GM18867 (cell line): ENCODE measurements at regions not wholly inside any gene's neighbourhood (a gene's known extent, or its start where the extent isn't known, plus 50 kb on each side); places are given as distances from the start of the nearest gene placed in this dataset.
"Not testable (repeated sequence)": the region's sequence is repeated elsewhere in the genome, so short reads cannot be mapped to it uniquely, and the experiment has no call there.

Source experiments
- ATAC-seq: cut with Tn5 transposase; IDR thresholded peaks from one replicate; pipeline ENCODE4 v1.9.1; 2021; ENCODE audit warnings: mild to moderate bottlenecking, moderate library complexity; ENCODE audit not compliant: unreplicated experiment

DNA sequence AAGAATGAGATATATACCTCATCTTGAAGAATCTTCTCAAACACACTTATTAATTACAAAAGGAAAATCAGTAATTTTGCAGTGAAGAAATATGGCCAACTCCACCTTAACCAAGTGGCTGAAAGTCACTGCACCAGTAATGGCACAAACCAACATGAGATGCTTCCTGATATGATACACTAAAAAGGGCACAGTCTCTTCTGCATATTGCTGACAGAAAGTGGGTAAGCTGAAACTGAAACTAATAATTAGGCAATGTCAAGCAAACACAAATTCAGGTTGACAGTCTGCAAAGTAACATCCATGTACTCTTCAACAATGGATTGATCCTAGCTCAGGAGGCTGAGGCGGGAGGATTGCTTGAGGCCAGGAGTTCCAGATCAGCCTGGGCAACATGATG is 56.1 kb downstream of the ZNF22 start:
- ATAC-seq: not testable (repeated sequence)

DNA sequence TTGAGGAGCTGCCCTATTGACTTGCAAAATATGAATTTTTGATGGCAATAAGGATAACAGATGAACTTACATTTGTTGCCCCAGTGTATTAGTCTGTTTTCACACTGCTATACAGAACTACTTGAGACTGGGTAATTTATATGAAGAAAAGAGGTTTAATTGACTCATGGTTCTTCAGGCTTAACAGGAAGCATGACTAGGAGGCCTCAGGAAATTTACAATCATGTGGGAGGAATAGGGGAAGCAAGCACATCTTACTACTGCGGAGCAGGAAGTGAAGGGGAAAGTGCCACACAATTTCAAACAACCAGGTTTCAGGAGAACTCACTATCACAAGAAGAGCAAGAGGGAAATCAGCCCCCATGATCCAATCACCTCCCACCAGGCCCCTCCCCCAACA is 57.9 kb downstream of the ZNF22 start:
- no peak for ATAC-seq

DNA sequence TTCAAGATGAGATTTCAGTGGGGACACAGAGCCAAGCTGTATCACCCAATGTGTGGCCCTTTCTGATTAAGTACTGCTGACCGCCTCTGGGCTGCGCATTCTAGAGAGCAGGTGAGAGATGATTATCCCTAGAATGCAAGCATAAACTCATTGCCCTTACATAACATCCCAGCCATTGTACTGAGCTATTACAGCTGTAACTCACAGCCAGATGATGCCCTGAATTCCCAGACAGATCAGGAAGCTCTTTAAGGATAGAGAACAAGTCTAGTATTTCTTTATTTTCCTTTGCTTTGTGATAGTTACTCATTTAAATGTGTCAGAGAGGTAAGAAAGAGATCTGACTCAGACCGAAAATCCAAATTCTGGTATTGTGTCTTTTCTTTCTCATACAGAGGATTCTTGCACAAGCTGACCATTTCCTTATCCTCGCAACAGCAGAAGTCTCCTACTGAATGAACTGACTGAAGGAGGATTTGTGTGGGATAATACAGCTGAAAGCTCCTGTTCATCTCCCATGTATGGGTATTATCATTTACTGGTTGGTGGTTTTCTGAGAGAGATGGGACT is 58.4 kb downstream of the ZNF22 start:
- ATAC-seq: no peak

DNA sequence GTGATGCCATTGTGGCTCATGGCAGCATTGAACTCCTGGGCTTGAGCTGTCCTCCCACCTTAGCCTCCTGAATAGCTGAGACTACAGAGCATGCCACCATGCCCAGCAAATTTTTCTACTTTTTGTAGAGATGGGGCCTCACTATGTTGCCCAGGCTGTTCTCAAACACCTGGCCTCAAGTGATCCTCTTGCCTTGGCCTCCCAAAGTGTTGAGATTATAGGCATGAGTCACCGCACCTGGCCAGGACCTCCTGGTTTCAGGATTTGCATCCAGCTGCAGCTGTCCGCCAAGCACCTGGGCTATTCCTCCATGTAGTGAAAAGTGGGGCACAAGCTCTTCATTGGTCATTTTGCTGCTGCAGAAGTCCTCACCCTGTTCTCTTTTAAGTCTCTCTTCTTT is 58.9 kb downstream of the ZNF22 start:
- ATAC-seq: no peak

DNA sequence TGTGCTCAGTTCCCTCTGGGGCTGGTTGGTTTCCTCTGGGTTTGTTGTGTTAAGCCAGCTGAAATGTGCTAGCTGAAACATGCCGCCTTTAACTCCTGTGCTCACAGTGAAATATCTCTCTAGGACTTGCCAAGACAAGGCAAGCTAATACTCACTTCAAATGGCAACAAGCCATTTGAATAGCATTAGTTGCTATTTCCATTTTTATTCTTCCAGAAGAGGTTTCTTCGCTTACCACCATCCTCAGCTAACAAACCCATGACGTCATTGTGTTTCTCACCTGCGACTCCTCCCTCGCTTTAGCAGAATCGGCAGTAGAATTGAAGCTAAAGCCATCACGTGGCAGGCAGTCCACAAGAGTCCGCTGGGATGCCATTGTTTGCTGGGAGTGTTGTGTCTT is 61.3 kb downstream of the ZNF22 start:
- ATAC-seq: no peak

DNA sequence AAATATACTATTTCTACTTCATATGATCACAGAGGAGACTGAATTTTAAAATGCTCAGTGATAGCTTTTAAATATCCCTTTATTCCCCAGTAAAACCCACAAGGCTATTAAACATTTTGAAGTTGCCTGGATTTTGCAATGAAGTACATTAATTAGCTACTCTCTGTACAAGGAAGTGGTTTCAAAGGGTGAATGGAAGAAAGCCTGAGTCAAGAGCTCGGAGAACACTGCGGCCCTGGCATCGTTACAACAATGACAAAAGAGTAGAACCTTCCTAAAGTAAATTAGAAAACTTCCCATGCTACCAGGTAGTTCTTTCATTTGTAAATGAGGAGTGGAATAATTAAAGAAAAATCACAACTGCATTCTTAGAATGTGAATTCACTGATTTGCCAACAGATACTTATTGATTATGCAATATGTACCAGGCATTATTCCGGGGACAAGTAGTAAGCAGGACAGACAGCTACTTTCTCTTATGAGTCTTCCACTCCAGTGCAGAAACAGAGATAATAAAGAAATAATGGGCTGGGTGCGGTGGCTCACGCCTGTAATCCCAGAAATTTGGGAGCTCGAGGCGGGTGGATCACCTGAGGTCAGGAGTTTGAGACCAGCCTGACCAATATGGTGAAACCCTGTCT is 63.0 kb downstream of the ZNF22 start:
- no peak for ATAC-seq

DNA sequence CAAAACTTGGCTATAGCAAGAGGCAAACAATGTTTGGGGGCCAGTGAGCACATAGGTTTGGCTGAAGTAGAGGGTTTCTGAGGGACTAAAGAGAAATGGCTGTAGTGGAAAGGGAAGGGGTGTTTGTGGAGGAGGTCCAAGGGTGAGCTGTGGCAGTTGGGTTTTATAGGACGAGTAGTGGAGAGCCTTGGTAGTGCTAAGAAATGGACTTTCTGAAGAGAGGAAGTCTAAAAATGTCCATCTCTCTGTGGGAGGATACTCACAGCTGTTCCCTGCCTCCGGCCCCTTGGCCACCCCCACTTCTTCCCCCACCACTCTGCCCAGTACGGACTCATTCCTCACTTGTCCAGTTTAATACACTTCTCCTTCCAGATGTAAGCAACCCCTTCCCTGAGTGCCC is 64.3 kb downstream of the ZNF22 start:
- ATAC-seq: no peak

DNA sequence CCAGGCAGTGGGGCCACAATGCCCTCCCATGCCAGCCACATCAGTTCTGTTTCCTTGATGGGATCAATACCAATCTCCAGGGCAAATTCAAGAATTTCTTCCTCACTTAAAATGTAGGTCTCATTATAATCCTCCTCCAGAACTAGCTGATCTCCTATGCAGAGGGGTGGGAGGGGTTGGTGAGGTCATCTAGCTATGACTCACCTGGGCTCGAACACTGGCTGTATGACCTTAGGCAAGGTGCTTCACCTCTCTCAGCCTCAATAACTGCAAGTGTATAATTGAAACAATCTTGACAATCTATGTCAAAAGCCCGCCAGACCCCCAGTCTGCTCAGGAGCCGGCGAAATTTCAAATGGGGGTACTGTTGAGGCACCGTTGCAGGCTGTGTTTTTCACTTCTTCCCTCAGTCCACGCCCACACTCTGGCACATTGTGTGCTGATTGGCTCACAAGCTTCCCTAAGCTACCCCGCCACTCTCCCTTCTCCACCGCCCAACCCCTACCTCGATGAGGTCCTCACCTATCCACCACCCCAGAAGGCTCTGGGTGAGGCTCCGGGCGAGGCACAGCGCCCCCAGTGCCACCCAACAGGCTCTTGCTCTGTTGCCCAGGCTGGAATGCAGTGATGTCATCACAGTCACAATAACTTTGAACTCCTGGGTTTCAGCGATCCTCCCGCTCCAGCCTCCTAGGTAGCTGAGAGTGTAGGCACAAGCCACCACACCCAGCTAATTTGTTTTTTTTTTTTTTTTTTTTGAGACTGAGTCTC is 70.5 kb downstream of the ZNF22 start:
- ATAC-seq: no peak

DNA sequence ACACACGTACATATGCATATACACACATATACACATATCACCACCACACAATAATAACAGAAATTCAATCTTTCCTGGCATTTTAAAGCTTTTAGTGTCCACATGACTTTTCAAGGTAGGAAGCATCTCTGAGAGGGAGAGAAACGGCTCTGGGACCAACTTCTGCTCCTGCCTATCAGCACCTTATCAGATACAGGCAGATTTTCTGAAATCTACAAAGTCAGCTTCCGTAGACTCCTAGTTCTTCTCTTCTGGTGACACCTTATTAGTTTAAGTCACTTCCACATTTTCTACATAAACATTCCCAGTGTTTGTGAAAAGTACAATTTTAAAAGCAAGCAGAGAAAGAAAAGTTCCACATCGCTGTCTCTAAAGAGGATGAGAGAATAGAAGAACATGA is 74.5 kb downstream of the ZNF22 start:
- ATAC-seq: no peak

GRCh38 chr10:45075826-45076380 is 75.2 kb downstream of the ZNF22 start:
- no peak for ATAC-seq

- no peak for ATAC-seq
Measured at GRCh38 chr10:45076891-45077290, 76.2 kb downstream of the ZNF22 start.

DNA sequence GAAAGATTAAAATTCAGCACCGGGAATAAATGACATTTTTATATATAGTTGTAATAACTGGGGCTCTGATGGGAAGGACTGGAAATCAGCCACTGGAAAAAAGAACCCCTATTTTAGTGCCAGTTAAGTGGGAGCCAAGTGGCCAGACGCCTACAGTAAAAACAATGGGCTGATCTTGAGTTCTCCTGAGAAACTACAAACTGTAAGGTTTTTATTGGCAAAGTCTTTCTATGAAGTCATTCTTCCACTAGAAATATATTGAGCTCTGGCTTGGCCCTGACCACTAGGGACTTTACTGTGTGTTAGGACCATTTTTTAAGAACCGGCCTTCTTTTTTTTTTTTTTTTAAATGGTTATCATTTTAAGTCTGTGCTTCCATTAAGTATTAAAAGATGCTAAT is 79.6 kb downstream of the ZNF22 start:
- ATAC-seq: no peak

DNA sequence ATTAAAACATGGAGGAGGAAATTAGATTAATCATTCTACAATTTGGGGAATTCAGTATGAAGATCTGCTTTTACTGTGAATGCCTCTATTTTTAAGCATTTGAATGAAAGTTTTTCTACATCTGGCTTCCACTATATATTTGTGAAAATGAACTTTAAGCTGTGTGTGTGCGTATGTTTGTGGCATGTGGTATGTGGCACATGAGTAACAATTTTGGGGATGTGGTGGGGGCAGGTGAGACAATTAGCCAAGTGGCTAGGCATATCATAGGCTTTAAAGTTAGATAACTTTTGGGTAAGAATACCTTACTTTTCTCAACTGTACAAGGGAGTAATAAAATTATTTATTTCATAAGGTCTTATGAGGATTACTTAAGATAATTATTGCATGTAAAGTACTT is 81.5 kb downstream of the ZNF22 start:
- no peak for ATAC-seq

DNA sequence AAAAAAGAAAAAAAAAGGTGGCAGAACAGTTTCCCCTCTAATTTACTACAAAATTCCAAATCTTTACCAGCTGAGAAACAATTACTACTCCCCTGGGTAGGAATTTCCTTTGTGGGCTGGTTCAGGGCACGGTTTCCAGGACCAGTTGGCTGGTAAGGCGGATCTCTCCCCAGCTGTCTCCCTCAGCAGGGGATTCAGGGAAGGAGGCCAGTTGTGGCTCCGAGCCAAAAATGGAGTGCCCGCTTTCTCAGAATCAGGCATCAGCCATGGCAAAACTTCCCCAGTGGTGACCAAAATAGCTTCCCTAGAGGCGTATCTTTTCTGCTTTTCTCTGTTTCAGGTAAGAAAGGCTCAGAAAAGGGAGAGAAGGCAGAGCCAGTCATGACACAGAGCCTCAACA is 91.2 kb downstream of the ZNF22 start:
- no peak for ATAC-seq

DNA sequence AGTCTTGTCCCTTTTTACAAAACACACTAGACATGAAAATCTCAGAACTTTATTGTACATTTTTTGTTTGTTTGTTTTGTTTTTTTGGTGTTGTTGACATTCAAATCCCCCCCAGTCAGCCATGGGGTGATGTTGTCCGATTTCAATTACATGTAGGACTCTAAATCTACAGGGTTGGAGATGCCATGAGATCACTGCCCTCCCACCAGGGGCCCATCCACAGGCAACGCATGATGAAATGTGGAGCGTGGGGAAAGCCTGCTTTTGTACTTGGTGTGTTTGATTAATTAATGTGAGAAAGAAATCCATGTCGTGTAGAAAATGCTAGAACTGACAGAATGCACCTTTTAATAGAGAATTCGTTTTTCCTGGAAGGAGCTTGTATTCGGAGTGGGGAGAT is 93.2 kb downstream of the ZNF22 start:
- ATAC-seq: no peak

- ATAC-seq: no peak
Measured at GRCh38 chr10:45095286-45095685, 94.6 kb downstream of the ZNF22 start.

GRCh38 chr10:45096001-45096400 is 95.3 kb downstream of the ZNF22 start:
- no peak for ATAC-seq

- ATAC-seq: no peak
Measured at GRCh38 chr10:45100429-45100828, 99.7 kb downstream of the ZNF22 start.

DNA sequence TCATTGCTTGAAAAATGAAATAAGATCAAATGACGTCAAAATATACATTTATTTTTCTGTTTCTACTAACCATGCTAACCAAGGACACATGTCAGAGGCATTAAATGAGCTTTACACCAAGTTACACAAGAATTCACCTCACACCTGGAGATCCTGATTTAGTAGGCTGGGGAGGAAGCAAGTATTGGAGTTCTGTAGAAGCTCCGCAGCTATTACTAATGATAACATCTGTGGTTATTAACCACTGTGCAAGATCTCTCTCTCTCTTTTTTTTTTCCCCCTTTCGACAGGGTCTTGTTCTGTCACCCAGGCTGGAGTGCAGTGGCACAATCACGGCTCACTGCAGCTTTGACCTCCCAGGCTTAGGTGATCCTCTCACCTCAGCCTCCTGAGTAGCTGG is 104.0 kb downstream of the ZNF22 start:
- ATAC-seq: no peak

- not testable (repeated sequence) for ATAC-seq
Measured at GRCh38 chr10:45105309-45105708, 104.6 kb downstream of the ZNF22 start.

DNA sequence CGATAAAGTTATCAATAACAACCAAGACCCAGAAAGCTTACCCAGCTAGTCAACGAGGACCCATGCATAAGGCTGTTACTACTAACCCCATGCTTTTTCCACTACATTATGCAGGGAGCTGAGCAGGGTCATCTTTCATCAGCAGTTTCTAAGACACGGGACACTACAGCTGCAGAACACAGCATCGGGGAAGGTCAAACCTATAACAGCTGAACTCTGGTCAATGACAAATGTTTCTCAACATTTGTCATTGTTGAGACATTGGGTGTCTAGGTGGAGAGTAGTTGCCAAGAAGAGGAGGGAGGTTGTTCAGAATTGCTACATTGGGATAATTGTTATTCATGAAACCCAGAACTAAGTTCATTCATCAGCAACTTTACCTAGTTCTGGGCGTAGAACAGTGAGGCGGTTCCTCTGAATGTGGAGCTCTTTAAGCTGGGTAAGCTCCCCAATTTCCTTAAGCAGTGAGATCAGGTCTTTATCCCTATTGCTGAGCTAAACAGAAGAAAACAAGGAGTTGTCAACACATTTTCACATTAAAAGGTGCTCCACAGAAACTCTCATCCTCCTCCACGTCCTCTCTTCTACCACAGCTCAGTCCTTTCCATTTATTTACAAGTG is 105.6 kb downstream of the ZNF22 start:
- ATAC-seq: no peak

GRCh38 chr10:45111509-45111908 is 110.8 kb downstream of the ZNF22 start:
- no peak for ATAC-seq
